ENCODE measurements at regions not wholly inside any gene's neighbourhood (a gene's known extent, or its start where the extent isn't known, plus 50 kb on each side); places are given as distances from the start of the nearest gene placed in this dataset.
"Not testable (repeated sequence)": the region's sequence is repeated elsewhere in the genome, so short reads cannot be mapped to it uniquely, and the experiment has no call there.

DNA sequence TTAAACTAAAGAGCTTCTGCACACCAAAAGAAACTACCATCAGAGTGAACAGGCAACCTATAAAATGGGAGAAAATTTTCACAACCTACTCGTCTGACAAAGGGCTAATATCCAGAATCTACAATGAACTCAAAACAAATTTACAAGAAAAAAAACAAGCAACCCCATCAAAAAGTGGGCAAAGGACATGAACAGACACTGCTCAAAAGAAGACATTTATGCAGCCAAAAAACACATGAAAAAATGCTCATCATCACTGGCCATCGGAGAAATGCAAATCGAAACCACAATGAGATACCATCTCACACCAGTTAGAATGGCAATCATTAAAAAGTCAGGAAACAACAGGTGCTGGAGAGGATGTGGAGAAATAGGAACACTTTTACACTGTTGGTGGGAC, 337.6 kb downstream of the ARL4A start:
- TF ChIP-seq, protein P1, sequence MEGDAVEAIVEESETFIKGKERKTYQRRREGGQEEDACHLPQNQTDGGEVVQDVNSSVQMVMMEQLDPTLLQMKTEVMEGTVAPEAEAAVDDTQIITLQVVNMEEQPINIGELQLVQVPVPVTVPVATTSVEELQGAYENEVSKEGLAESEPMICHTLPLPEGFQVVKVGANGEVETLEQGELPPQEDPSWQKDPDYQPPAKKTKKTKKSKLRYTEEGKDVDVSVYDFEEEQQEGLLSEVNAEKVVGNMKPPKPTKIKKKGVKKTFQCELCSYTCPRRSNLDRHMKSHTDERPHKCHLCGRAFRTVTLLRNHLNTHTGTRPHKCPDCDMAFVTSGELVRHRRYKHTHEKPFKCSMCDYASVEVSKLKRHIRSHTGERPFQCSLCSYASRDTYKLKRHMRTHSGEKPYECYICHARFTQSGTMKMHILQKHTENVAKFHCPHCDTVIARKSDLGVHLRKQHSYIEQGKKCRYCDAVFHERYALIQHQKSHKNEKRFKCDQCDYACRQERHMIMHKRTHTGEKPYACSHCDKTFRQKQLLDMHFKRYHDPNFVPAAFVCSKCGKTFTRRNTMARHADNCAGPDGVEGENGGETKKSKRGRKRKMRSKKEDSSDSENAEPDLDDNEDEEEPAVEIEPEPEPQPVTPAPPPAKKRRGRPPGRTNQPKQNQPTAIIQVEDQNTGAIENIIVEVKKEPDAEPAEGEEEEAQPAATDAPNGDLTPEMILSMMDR (IDR thresholded peaks at IDR 0.05; ENCODE audit: low read depth, low read length, missing input control), result not testable (repeated sequence)
- TF ChIP-seq YY1 (IDR thresholded peaks at IDR 0.05), result not testable (repeated sequence)

Data from liver (tissue), 2 donors.